ENCODE measurements at regions not wholly inside any gene's neighbourhood (a gene's known extent, or its start where the extent isn't known, plus 50 kb on each side); places are given as distances from the start of the nearest gene placed in this dataset.
"Not testable (repeated sequence)": the region's sequence is repeated elsewhere in the genome, so short reads cannot be mapped to it uniquely, and the experiment has no call there.

DNA sequence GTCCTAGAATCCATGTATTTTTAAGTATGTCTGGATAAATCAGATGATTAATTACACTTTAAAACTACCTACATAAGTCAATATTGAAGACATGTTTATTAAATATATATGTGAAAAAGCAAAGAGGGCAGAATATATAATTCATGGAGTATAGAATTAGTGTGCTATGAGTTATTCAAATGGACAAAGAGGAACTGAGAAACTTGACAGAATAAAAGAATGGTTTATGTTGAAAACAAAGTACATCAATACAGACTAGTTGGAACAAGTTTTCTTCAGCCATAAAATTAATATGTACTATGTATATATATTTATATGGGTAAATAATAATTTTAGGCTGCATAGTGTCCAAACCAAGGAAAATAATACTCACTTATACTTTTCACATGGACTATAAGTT, 173.5 kb downstream of the NPFFR2 start:
- no peak for DNase-seq

DNA sequence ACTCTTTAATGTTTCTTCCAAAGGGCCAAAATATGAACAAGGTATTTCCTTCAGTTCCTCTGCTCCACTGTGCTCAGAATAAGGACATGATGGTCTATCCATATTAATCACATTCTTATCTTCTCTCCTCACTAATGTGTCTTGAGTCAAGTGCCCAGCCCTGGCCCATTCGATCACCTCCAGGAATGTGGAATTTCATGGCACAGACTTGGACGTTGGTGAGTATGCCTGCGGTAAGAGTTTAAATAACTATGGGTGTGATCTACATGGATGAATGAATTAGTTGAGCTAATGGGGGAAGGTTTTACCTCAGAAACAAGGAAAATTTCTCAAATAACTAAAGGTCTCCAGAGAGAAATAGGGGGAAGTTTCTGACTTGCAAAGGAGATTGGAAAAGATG, 174.0 kb downstream of the NPFFR2 start:
- no peak for DNase-seq

DNA sequence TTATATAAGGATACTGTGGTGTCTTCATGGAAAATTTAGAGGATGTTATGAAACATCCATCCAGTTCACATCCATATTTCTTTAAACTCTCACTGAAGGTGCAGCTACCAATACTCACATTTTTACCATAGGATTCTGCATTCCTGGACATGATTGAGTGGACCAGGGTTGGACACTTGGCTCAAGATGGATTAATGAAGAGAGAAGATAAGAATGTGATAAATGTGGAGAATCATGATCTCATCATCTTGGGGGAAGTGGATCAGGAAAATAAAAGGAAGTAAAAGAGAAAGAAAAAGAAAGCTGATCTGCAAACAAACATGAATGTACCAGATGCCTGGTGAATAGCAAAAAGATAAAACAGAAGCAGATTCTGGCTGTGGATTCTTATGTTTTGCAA, 175.4 kb downstream of the NPFFR2 start:
- DNase-seq: no peak

DNA sequence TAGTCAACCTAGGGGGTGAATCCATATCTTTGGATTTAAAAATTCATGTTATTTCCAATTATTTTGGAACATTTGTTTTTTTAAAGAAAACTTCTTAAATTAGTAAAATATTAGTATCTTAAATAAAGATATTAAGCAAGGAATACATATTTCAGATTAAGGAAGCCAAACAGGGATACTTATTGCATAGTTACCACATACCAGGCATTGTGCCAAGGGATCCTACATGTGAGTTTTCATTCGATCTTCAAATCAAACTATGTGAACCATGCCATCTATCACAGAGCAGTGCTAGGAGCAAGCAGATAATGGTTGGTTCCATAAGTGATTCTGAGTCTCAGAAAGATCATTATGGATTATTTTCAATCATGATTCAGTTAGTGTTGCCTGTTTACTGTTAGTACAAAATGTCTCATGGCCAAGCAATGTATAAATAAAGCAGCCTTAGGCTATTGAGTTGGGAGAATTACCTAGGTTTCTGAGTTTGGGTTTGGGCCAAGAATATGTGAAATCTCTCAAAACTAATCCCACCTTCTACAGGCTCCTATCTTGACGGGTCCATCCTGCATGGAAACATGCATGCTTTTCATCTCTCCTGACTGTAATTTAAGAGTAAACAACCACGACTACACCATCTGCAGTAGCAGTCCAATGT, 176.7 kb downstream of the NPFFR2 start:
- DNase-seq: no peak

DNA sequence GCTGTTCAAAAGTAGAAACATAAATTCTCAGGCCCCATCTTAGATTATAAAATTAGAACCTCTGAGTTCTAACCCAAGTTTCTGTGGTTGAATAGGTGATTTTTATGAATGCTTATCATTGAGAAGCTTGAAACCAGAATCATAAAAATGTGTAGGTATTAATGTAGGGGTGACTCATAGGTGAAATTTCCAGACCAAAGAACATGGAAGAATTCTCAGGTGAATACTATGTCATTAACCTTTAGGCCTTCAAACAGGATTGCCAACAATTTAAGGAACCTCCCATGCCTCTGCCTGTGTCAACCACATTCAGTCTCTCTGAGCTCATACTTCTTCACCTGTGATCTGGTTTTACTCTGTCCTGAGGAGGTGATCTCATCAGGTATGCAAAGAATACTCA, 177.8 kb downstream of the NPFFR2 start:
- no peak for DNase-seq

DNA sequence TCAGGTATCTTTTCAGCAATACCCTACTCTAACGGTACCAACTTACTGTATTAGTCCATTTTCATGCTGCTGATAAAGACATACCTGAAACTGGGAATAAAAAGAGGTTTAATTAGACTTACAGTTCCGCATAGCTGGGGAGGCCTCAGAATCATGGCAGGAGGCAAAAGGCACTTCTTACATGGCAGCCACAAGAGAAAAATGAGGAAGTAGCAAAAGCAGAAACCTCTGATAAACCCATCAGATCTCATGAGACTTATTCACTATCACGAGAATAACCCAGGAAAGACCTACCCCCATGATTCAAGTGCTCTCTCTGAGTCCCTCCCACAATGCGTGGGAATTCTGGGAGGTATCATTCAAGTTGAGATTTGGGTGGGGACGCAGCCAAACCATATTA, 182.0 kb downstream of the NPFFR2 start:
- not testable (repeated sequence) for DNase-seq

DNA sequence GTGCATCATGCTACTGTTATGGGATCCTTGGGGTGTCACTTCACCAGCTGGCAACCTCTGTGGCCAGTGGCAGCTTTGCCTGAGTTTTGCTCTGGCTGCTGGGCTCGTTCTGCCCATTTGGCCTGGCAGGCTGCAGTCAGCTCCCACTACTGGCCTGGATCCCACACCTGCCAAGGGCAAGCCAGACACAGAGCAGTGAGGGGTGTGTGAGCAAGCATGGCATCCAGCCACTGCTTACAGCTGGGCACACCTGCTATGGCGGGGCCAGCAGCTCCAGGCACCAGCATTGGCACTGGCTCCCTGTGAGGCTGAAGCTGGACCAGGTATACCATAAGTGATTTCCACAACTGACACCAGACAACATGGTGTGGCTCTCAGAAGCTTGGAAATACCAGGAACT, 183.4 kb downstream of the NPFFR2 start:
- DNase-seq: no peak

DNA sequence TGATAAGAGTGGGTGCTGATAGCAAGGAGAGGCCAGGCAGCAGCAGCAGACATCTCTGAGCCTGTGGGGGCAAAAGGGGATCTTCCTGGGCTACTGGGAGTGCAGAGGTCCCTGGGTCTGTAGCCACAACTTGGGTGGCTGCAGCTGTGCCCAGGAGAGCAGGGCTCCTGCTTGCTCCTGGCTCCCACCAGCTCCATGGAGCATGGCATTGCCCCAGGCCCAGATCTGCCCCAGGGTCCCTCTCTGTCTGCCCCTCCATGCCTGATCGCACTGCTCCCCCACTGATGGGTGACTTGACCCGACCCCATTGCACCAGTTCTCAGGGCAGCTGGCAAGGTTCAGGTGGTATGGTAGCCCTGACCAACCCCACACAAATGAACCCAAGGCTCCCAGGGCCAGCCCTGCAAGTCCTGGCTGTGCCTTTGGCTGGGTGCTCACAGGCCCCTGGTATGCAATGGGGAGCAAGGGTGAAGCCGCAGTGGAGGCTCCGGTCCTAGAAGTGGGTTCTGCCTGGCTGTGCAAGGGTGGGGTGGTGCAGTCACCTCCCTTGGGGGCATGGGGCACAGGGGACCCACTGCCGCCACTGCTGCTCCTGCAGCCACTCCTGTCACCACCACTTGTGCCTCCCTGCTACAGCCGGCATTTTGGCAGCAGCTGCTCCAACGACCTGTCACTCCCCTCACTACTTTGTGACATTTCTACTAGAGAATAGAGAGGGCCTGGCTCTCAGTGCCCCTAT, 184.9 kb downstream of the NPFFR2 start:
- no peak for DNase-seq

DNA sequence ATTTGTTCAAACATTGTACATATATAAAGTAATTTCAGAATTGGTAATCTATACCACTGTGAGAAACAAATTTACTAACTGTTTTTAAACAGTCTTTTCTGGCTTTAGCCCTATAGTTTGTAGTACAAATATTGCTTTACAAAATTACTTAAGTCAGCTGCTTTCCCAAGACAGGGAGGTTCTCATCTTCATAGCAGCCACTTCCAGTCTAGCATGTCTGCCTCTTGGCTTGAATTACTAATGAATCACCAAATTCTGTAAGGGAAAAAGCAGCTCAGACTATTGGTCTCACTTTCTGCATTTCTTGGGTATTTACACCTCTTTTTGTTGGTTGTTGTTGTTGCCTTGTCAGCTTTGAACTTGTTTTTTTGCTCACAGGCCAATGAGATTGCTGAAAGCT, 187.2 kb downstream of the NPFFR2 start:
- DNase-seq: peak; percentile 8

Data from tongue (tissue), 1 donor.